ENCODE measurements at regions not wholly inside any gene's neighbourhood (a gene's known extent, or its start where the extent isn't known, plus 50 kb on each side); places are given as distances from the start of the nearest gene placed in this dataset.

- Histone ChIP-seq H3K9me2 (replicated peaks; ENCODE audit: insufficient read depth, low read length) (no peaks in the 10 kb centered on the region), H3K9ac (ENCODE audit: low read length) (no peak overlapping the region), H4K20me1 (ENCODE audit: insufficient read depth, low read length) (no peaks in the 10 kb centered on the region), H3K79me2 (ENCODE audit: low read length) (no peaks in the 10 kb centered on the region), H3K36me3 (replicated peaks; ENCODE audit: insufficient read depth, low read length) (no peaks in the 10 kb centered on the region), H3K4me3 (ENCODE audit: low read length) (no peak overlapping the region), H3K4me2 (ENCODE audit: low read depth, low read length) (no peak overlapping the region), H3F3A (ENCODE audit: insufficient read depth, low read length) (no peaks in the 10 kb centered on the region), H3K27me3 (replicated peaks; ENCODE audit: insufficient read depth, low read length) (no peaks in the 10 kb centered on the region), H3K4me1 (ENCODE audit: low read length) (no peaks in the 10 kb centered on the region), H2AFZ (ENCODE audit: low read length) (no peak overlapping the region), H3K9me3 (replicated peaks; ENCODE audit: insufficient read depth, low read length) (no peaks in the 10 kb centered on the region), H3K27ac (ENCODE audit: low read length) (no peak overlapping the region)
- no peak for DNase-seq
- TF ChIP-seq EZH2phosphoT487 (IDR thresholded peaks at IDR 0.05; ENCODE audit: low read length) (no peak), EZH2 (optimal IDR thresholded peaks at IDR 0.05; ENCODE audit: low read depth, low read length) (no peak)
- TF ChIP-seq, protein P1, sequence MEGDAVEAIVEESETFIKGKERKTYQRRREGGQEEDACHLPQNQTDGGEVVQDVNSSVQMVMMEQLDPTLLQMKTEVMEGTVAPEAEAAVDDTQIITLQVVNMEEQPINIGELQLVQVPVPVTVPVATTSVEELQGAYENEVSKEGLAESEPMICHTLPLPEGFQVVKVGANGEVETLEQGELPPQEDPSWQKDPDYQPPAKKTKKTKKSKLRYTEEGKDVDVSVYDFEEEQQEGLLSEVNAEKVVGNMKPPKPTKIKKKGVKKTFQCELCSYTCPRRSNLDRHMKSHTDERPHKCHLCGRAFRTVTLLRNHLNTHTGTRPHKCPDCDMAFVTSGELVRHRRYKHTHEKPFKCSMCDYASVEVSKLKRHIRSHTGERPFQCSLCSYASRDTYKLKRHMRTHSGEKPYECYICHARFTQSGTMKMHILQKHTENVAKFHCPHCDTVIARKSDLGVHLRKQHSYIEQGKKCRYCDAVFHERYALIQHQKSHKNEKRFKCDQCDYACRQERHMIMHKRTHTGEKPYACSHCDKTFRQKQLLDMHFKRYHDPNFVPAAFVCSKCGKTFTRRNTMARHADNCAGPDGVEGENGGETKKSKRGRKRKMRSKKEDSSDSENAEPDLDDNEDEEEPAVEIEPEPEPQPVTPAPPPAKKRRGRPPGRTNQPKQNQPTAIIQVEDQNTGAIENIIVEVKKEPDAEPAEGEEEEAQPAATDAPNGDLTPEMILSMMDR (IDR thresholded peaks at IDR 0.05; ENCODE audit: low read length): no peak
Measured at GRCh38 chr1:88530246-88530645, 153.8 kb upstream of the PKN2 start.

GRCh38 chr1:88537787-88538186 is 146.3 kb upstream of the PKN2 start:
- H3K27me3 ChIP-seq (replicated peaks; ENCODE audit: insufficient read depth, low read length): no peaks in the 10 kb centered on the region
- no peak overlapping the region for H3K4me2 ChIP-seq (ENCODE audit: low read depth, low read length)
- TF ChIP-seq EZH2 (optimal IDR thresholded peaks at IDR 0.05; ENCODE audit: low read depth, low read length) (no peak), EZH2phosphoT487 (IDR thresholded peaks at IDR 0.05; ENCODE audit: low read length) (no peak)
- TF ChIP-seq, protein P1 (IDR thresholded peaks at IDR 0.05; ENCODE audit: low read length): no peak

GRCh38 chr1:88538222-88538899 is 145.7 kb upstream of the PKN2 start:
- H3K27ac ChIP-seq (ENCODE audit: low read length): no peak overlapping the region
- H3K4me3 ChIP-seq (ENCODE audit: low read length): no peak overlapping the region
- no peaks in the 10 kb centered on the region for H3K9me3 ChIP-seq (replicated peaks; ENCODE audit: insufficient read depth, low read length)
- no peak overlapping the region for H3K4me2 ChIP-seq (ENCODE audit: low read depth, low read length)
- no peaks in the 10 kb centered on the region for H3K79me2 ChIP-seq (ENCODE audit: low read length)
- H4K20me1 ChIP-seq (ENCODE audit: insufficient read depth, low read length): no peaks in the 10 kb centered on the region
- no peaks in the 10 kb centered on the region for H3K9me2 ChIP-seq (replicated peaks; ENCODE audit: insufficient read depth, low read length)
- H3K36me3 ChIP-seq (replicated peaks; ENCODE audit: insufficient read depth, low read length): no peaks in the 10 kb centered on the region
- no peaks in the 10 kb centered on the region for H3K27me3 ChIP-seq (replicated peaks; ENCODE audit: insufficient read depth, low read length)
- no peak for DNase-seq
- no peak for TF ChIP-seq EZH2phosphoT487 (IDR thresholded peaks at IDR 0.05; ENCODE audit: low read length)
- TF ChIP-seq, protein P1 (IDR thresholded peaks at IDR 0.05; ENCODE audit: low read length): no peak
- TF ChIP-seq EZH2 (optimal IDR thresholded peaks at IDR 0.05; ENCODE audit: low read depth, low read length): no peak
- no peaks in the 10 kb centered on the region for H3F3A ChIP-seq (ENCODE audit: insufficient read depth, low read length)
- no peak overlapping the region for H3K9ac ChIP-seq (ENCODE audit: low read length)
- H2AFZ ChIP-seq (ENCODE audit: low read length): no peak overlapping the region
- H3K4me1 ChIP-seq (ENCODE audit: low read length): no peaks in the 10 kb centered on the region

More at GRCh38 chr1:88537787-88538186, 146.3 kb upstream of the PKN2 start:
- Histone ChIP-seq H3K4me3 (ENCODE audit: low read length) (no peak overlapping the region), H3K9me3 (replicated peaks; ENCODE audit: insufficient read depth, low read length) (no peaks in the 10 kb centered on the region), H3K9me2 (replicated peaks; ENCODE audit: insufficient read depth, low read length) (no peaks in the 10 kb centered on the region), H2AFZ (ENCODE audit: low read length) (no peak overlapping the region), H4K20me1 (ENCODE audit: insufficient read depth, low read length) (no peaks in the 10 kb centered on the region), H3K9ac (ENCODE audit: low read length) (no peak overlapping the region), H3K27ac (ENCODE audit: low read length) (no peak overlapping the region), H3K4me1 (ENCODE audit: low read length) (no peaks in the 10 kb centered on the region), H3K36me3 (replicated peaks; ENCODE audit: insufficient read depth, low read length) (no peaks in the 10 kb centered on the region), H3F3A (ENCODE audit: insufficient read depth, low read length) (no peaks in the 10 kb centered on the region), H3K79me2 (ENCODE audit: low read length) (no peaks in the 10 kb centered on the region)
- DNase-seq: no peak
